Left ventricle myocardium inferior (tissue), 1 donor: ENCODE measurements at regions not wholly inside any gene's neighbourhood (a gene's known extent, or its start where the extent isn't known, plus 50 kb on each side); places are given as distances from the start of the nearest gene placed in this dataset.

Experiments
- DNase-seq: peaks from one replicate; pipeline ENCODE4 v3.0.0-alpha.2; 2020
- H3K27ac ChIP-seq: fragments of 200-600 bp; replicated peaks from 2 replicates; pipeline ENCODE4 v1.8.0; 2021
- H3K27me3 ChIP-seq: fragments of 200-600 bp; 2 replicates; pipeline ENCODE4 v1.8.0; 2021; ENCODE audit warnings: low read depth
- H3K36me3 ChIP-seq: fragments of 200-600 bp; 2 replicates; pipeline ENCODE4 v1.8.0; 2021
- H3K4me1 ChIP-seq: fragments of 200-600 bp; 2 replicates; pipeline ENCODE4 v1.8.0; 2021
- H3K4me3 ChIP-seq: fragments of 200-600 bp; 2 replicates; pipeline ENCODE4 v1.8.0; 2021; ENCODE audit warnings: mild to moderate bottlenecking, moderate library complexity
- H3K9me3 ChIP-seq: fragments of 200-600 bp; replicated peaks from 2 replicates; pipeline ENCODE4 v1.8.0; 2021
- intact Hi-C: fragments of 100-400 bp; cut with micrococcal nuclease; formaldehyde crosslinking; loops from one replicate; pipeline ENCODE4 v1.11.0; 2022
- TF ChIP-seq, protein P1 (sequence below): fragments of 200-600 bp; IDR thresholded peaks from 2 replicates; pipeline ENCODE4 v1.8.0; 2021; ENCODE audit warnings: antibody characterized with exemption, mild to moderate bottlenecking, borderline replicate concordance
- donor health status: DM: no; HTN: yes; CAD: no; lungs with severe emphysema.

DNA sequence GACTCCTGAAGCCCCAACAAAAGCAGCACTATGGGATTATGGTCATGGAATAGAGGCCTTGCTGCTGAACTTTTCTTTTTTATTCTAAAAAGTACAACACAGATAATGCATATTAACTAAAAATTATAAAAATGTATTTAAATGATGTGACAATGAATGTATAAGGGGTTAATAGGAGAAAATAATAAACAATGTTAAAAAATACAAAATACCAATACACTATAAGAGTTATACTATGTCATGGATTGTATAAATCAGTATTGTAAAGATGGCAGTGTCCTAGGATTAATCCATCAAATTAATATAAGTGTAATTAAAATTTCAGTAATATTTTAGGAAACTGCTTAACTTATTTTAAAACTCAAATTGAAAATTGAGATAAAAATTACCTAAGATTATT lies 58.3 kb upstream of the TOP3B start:
- no peak for DNase-seq
- intact Hi-C loops = no loop called here

DNA sequence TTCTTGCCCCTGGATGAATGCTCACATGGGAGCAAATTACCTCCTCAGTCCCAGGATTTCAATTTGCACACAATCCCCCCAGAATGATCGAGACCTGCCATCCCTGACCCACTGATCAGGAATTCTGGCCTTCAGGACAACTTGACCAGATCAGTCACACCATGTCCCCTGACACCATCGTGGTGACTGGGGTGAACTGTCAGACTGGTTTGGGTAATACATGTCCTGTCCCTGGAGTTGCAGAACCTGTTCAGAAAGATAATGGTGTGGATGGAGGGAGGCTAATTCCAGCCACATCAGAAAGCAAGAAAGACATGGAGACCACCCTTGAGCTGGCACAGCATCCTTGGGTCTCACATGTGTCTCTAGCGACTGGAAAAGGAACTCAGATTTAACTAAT lies 57.9 kb upstream of the TOP3B start:
- no peaks in the 10 kb centered on the region for H3K9me3 ChIP-seq
- no peak overlapping the region for H3K4me3 ChIP-seq
- no peak for DNase-seq
- no peaks in the 10 kb centered on the region for H3K36me3 ChIP-seq
- H3K27me3 ChIP-seq = peaks cover 25% of the 10 kb centered on the region
- TF ChIP-seq, protein P1, sequence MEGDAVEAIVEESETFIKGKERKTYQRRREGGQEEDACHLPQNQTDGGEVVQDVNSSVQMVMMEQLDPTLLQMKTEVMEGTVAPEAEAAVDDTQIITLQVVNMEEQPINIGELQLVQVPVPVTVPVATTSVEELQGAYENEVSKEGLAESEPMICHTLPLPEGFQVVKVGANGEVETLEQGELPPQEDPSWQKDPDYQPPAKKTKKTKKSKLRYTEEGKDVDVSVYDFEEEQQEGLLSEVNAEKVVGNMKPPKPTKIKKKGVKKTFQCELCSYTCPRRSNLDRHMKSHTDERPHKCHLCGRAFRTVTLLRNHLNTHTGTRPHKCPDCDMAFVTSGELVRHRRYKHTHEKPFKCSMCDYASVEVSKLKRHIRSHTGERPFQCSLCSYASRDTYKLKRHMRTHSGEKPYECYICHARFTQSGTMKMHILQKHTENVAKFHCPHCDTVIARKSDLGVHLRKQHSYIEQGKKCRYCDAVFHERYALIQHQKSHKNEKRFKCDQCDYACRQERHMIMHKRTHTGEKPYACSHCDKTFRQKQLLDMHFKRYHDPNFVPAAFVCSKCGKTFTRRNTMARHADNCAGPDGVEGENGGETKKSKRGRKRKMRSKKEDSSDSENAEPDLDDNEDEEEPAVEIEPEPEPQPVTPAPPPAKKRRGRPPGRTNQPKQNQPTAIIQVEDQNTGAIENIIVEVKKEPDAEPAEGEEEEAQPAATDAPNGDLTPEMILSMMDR = no peak
- H3K4me1 ChIP-seq = no peaks in the 10 kb centered on the region
- intact Hi-C loops = no loop called here
- H3K27ac ChIP-seq = no peak overlapping the region

More for the DNA sequence above, 58.3 kb upstream of the TOP3B start:
- no peaks in the 10 kb centered on the region for H3K4me1 ChIP-seq
- peaks cover 30% of the 10 kb centered on the region for H3K27me3 ChIP-seq
- H3K9me3 ChIP-seq = no peaks in the 10 kb centered on the region
- H3K4me3 ChIP-seq = no peak overlapping the region
- H3K27ac ChIP-seq = no peak overlapping the region
- TF ChIP-seq, protein P1 = no peak
- H3K36me3 ChIP-seq = no peaks in the 10 kb centered on the region

DNA sequence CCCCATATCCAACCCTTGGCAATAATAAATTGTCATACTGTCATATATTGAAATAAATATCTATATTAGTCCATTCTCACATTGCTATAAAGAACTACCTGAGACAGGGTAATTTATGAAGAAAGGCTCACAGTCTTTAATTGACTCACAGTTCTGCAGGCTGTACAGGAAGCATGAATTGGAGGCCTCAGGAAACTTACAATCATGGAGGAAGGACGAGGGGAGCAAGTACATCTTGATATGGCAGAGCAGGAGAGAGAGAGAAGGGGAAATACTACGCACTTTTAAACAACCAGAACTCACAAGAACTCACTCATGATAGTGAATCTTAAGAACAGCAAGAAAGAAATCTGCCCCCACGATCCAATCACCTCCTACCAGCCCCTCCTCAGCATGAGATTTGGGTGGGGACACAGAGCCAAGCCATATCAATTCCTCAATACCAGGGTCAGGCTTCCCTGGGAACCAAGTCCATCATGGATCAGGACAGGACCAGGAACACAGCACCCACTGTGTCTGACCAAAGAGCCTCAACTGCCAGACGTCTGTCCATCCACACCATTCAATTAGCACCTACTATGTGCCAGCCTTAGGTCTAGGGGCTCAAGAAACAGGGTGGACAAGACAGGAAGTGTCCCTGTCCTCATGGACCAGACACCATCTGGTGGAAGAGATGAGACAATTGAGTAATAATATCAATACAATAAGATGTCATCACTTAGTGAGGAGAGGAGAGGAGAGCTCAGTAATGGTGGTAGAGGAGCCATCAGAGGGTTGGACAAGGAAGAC lies 56.9 kb upstream of the TOP3B start:
- H3K36me3 ChIP-seq = no peaks in the 10 kb centered on the region
- H3K4me1 ChIP-seq = no peaks in the 10 kb centered on the region
- peaks cover 26% of the 10 kb centered on the region for H3K27me3 ChIP-seq
- H3K4me3 ChIP-seq = no peak overlapping the region
- intact Hi-C loops = no loop called here
- no peaks in the 10 kb centered on the region for H3K9me3 ChIP-seq
- TF ChIP-seq, protein P1 = no peak
- H3K27ac ChIP-seq = no peak overlapping the region
- no peak for DNase-seq

DNA sequence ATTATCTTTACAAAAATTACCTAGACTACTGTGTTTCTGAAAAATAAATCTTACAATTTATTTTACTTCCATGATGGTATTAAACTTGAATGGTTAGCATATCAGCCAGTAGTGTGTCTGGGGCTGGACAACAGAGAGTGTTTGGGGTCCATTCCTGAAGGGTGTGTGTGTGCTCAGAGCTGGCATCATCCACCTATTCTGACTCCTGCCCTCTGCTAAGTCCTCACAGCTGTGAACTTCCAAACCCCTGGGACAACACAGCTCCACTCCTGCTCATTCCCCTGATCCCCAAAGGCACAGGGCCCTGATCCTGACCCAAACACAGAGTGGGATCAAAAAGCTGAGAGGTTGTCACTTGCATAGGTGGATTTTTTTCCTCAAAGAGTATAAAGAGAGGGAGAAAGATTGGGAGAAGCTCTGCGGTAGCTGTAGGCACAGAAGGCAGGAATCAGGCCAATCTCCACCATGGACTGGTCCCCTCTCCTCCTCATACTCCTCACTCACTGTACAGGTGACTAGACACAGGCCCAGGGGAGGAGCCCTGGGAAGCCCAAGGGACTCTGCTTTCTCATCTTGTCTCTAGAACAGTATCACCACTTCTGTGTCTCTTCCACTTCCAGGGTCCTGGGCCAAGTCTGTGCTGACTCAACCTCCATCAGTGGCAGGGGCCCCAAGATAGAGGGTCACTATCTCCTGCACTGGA lies 55.7 kb upstream of the TOP3B start:
- intact Hi-C loops = no loop called here
- TF ChIP-seq, protein P1 = no peak
- H3K27ac ChIP-seq = no peak overlapping the region
- no peak for DNase-seq
- no peaks in the 10 kb centered on the region for H3K9me3 ChIP-seq
- H3K4me3 ChIP-seq = no peak overlapping the region
- no peaks in the 10 kb centered on the region for H3K36me3 ChIP-seq
- H3K4me1 ChIP-seq = no peaks in the 10 kb centered on the region
- H3K27me3 ChIP-seq = peaks cover 27% of the 10 kb centered on the region

DNA sequence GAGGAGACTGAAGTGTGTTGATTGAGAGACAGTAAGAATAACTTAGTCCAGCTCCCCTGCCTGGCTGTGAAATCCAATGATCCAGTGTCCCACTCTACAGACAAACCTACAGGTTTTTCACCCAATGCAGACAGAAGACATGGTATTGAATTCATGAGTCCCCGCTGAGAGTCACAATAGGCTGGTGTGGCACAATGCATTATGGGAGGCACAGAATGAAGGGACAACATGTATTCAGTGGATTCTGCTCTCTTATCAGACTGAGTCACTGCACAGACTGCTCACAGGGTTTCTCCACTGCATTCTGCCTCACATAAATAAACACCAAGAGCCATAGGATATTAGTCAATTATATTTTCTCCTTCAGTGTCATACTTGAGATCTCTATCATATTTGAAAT lies 55.2 kb upstream of the TOP3B start:
- H3K27ac ChIP-seq = no peak overlapping the region
- DNase-seq = no peak

More for the DNA sequence above, 55.2 kb upstream of the TOP3B start:
- no peaks in the 10 kb centered on the region for H3K9me3 ChIP-seq
- H3K4me1 ChIP-seq = no peaks in the 10 kb centered on the region
- intact Hi-C loops = no loop called here
- H3K36me3 ChIP-seq = no peaks in the 10 kb centered on the region
- peaks cover 32% of the 10 kb centered on the region for H3K27me3 ChIP-seq
- no peak overlapping the region for H3K4me3 ChIP-seq
- TF ChIP-seq, protein P1 = no peak
